ENCODE measurements at regions not wholly inside any gene's neighbourhood (a gene's known extent, or its start where the extent isn't known, plus 50 kb on each side); places are given as distances from the start of the nearest gene placed in this dataset.

- ChIA-PET POLR2A (no interaction called here), CTCF (no interaction called here)
- no peak for DNase-seq (ENCODE audit: extremely low spot score)
- TF ChIP-seq CTBP1 (IDR thresholded peaks at IDR 0.05; ENCODE audit: borderline replicate concordance) (no peak), SUZ12 (IDR thresholded peaks at IDR 0.05) (no peak), FOXM1 (IDR thresholded peaks at IDR 0.05; ENCODE audit: borderline replicate concordance) (no peak), SP1 (IDR thresholded peaks at IDR 0.05) (no peak), TARDBP (IDR thresholded peaks at IDR 0.05) (no peak), BHLHE40 (IDR thresholded peaks at IDR 0.05; ENCODE audit: borderline replicate concordance) (no peak), L3MBTL2 (conservative IDR thresholded peaks at IDR 0.05) (no peak), ARNT (IDR thresholded peaks at IDR 0.05) (no peak), NFRKB (IDR thresholded peaks at IDR 0.05) (no peak), LEF1 (IDR thresholded peaks at IDR 0.05; ENCODE audit: borderline replicate concordance) (no peak), ELF4 (IDR thresholded peaks at IDR 0.05) (no peak), FOXK2 (IDR thresholded peaks at IDR 0.05) (no peak), PKNOX1 (IDR thresholded peaks at IDR 0.05) (no peak), ZNF384 (IDR thresholded peaks at IDR 0.05) (no peak), FOXA1 (IDR thresholded peaks at IDR 0.05) (no peak), HDGF (IDR thresholded peaks at IDR 0.05; ENCODE audit: borderline replicate concordance) (no peak)
Observed at GRCh38 chr2:136510244-136510643, 255.1 kb upstream of the THSD7B start.

GRCh38 chr2:136505462-136505861 lies 259.9 kb upstream of the THSD7B start:
- POLR2A ChIA-PET: no interaction called here
- CTCF ChIA-PET: no interaction called here
- no peak for TF ChIP-seq NFRKB (IDR thresholded peaks at IDR 0.05)
- TF ChIP-seq ARNT (IDR thresholded peaks at IDR 0.05): no peak
- TF ChIP-seq FOXM1 (IDR thresholded peaks at IDR 0.05; ENCODE audit: borderline replicate concordance): no peak
- TF ChIP-seq FOXK2 (IDR thresholded peaks at IDR 0.05): no peak
- no peak for TF ChIP-seq L3MBTL2 (conservative IDR thresholded peaks at IDR 0.05)
- TF ChIP-seq PKNOX1 (IDR thresholded peaks at IDR 0.05): no peak
- no peak for DNase-seq (ENCODE audit: extremely low spot score)

- no peak for DNase-seq (ENCODE audit: extremely low spot score)
- ChIA-PET CTCF (no interaction called here), POLR2A (no interaction called here)
- TF ChIP-seq HDGF (IDR thresholded peaks at IDR 0.05; ENCODE audit: borderline replicate concordance): no peak
- no peak for TF ChIP-seq ARNT (IDR thresholded peaks at IDR 0.05)
- TF ChIP-seq NFRKB (IDR thresholded peaks at IDR 0.05): no peak
- TF ChIP-seq ELF4 (IDR thresholded peaks at IDR 0.05): no peak
- TF ChIP-seq ZNF384 (IDR thresholded peaks at IDR 0.05): no peak
- no peak for TF ChIP-seq TARDBP (IDR thresholded peaks at IDR 0.05)
- TF ChIP-seq CTBP1 (IDR thresholded peaks at IDR 0.05; ENCODE audit: borderline replicate concordance): no peak
- TF ChIP-seq L3MBTL2 (conservative IDR thresholded peaks at IDR 0.05): no peak
- TF ChIP-seq SP1 (IDR thresholded peaks at IDR 0.05): no peak
- no peak for TF ChIP-seq FOXA1 (IDR thresholded peaks at IDR 0.05)
- TF ChIP-seq BHLHE40 (IDR thresholded peaks at IDR 0.05; ENCODE audit: borderline replicate concordance): no peak
- TF ChIP-seq SUZ12 (IDR thresholded peaks at IDR 0.05): no peak
- no peak for TF ChIP-seq LEF1 (IDR thresholded peaks at IDR 0.05; ENCODE audit: borderline replicate concordance)
- TF ChIP-seq FOXK2 (IDR thresholded peaks at IDR 0.05): no peak
- no peak for TF ChIP-seq PKNOX1 (IDR thresholded peaks at IDR 0.05)
- TF ChIP-seq FOXM1 (IDR thresholded peaks at IDR 0.05; ENCODE audit: borderline replicate concordance): no peak
Observed at GRCh38 chr2:136502660-136503059, 262.7 kb upstream of the THSD7B start.

GRCh38 chr2:136497709-136498108 lies 267.6 kb upstream of the THSD7B start:
- CTCF ChIA-PET: no interaction called here
- no peak for DNase-seq (ENCODE audit: extremely low spot score)
- POLR2A ChIA-PET: no interaction called here
- TF ChIP-seq SUZ12 (IDR thresholded peaks at IDR 0.05) (no peak), ARNT (IDR thresholded peaks at IDR 0.05) (no peak), BHLHE40 (IDR thresholded peaks at IDR 0.05; ENCODE audit: borderline replicate concordance) (no peak), SP1 (IDR thresholded peaks at IDR 0.05) (no peak), L3MBTL2 (conservative IDR thresholded peaks at IDR 0.05) (no peak), ZNF384 (IDR thresholded peaks at IDR 0.05) (no peak), PKNOX1 (IDR thresholded peaks at IDR 0.05) (no peak), NFRKB (IDR thresholded peaks at IDR 0.05) (no peak), LEF1 (IDR thresholded peaks at IDR 0.05; ENCODE audit: borderline replicate concordance) (no peak)

DNA sequence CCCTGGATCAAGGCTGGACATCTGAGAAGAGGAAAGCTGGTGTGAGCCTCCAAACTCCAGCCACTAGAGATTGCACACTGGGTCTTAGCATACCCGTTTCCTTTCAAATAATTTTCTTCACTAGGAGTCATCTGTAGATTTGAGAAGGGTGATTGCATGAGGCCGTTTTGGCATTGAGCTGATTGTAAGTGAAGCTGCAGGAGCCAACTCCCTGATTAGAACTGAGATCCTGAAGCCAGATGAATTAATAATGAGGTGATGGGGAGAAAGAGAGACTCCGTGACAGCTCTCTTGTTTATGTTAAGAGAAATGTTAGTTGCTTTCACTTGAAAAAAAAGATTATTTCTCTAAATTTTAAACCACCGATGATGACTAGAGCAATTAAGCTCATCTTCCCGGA lies 268.4 kb upstream of the THSD7B start:
- DNase-seq (ENCODE audit: extremely low spot score): no peak
- TF ChIP-seq SP1 (IDR thresholded peaks at IDR 0.05): no peak
- no peak for TF ChIP-seq FOXK2 (IDR thresholded peaks at IDR 0.05)
- TF ChIP-seq PKNOX1 (IDR thresholded peaks at IDR 0.05): no peak
- no peak for TF ChIP-seq BHLHE40 (IDR thresholded peaks at IDR 0.05; ENCODE audit: borderline replicate concordance)
- TF ChIP-seq CTBP1 (IDR thresholded peaks at IDR 0.05; ENCODE audit: borderline replicate concordance): no peak
- TF ChIP-seq FOXA1 (IDR thresholded peaks at IDR 0.05): no peak
- TF ChIP-seq NFRKB (IDR thresholded peaks at IDR 0.05): no peak
- no peak for TF ChIP-seq SUZ12 (IDR thresholded peaks at IDR 0.05)
- no peak for TF ChIP-seq ZNF384 (IDR thresholded peaks at IDR 0.05)
- TF ChIP-seq L3MBTL2 (conservative IDR thresholded peaks at IDR 0.05): no peak
- no peak for TF ChIP-seq TARDBP (IDR thresholded peaks at IDR 0.05)
- no peak for TF ChIP-seq ELF4 (IDR thresholded peaks at IDR 0.05)
- POLR2A ChIA-PET: no interaction called here
- CTCF ChIA-PET: no interaction called here

Data from HEK293T (cell line).